Suprapubic skin (tissue), 4 donors: ENCODE measurements at regions not wholly inside any gene's neighbourhood (a gene's known extent, or its start where the extent isn't known, plus 50 kb on each side); places are given as distances from the start of the nearest gene placed in this dataset.

Experiments used
- DNase-seq, 2 donors: peaks; one replicate each; pipeline ENCODE4 v3.0.0-alpha.2; 2019; ENCODE audit warnings: low spot score in 2 of 2
- H3K27ac ChIP-seq: fragments of 200-600 bp; sonication (generic); one replicate; pipeline ENCODE4 v1.5.1; 2019
- H3K27me3 ChIP-seq: fragments of 200-600 bp; sonication (generic); one replicate; pipeline ENCODE4 v1.5.1; 2019
- H3K36me3 ChIP-seq: fragments of 200-600 bp; sonication (generic); one replicate; pipeline ENCODE4 v1.5.1; 2019
- H3K4me1 ChIP-seq: fragments of 200-600 bp; sonication (generic); one replicate; pipeline ENCODE4 v1.5.1; 2019
- H3K4me3 ChIP-seq: fragments of 200-600 bp; sonication (generic); one replicate; pipeline ENCODE4 v1.5.1; 2019; ENCODE audit warnings: mild to moderate bottlenecking
- H3K9me3 ChIP-seq: fragments of 200-600 bp; sonication (generic); one replicate; pipeline ENCODE4 v1.5.1; 2019
- CTCF ChIP-seq, 2 donors: fragments of 200-600 bp in 1 of 2; fragments of 450-650 bp in 1 of 2; sonication (generic) in 1 of 2; IDR thresholded peaks; one replicate each; pipeline ENCODE4 v1.5.1; 2016 to 2019; ENCODE audit warnings: antibody characterized with exemption in 2 of 2, mild to moderate bottlenecking in 1 of 2, moderate library complexity in 1 of 2
- EP300 ChIP-seq: sonication (generic); formaldehyde crosslinking; IDR thresholded peaks from one replicate; pipeline ENCODE4 v1.6.1; 2017; ENCODE audit warnings: antibody characterized with exemption
- POLR2A ChIP-seq, 2 donors: fragments of 450-650 bp; IDR thresholded peaks; one replicate each; pipeline ENCODE4 v1.6.1; 2017; ENCODE audit warnings: antibody characterized with exemption in 2 of 2, mild to moderate bottlenecking in 2 of 2, moderate library complexity in 2 of 2
- POLR2AphosphoS5 ChIP-seq, 3 donors: sonication (generic); formaldehyde crosslinking; IDR thresholded peaks; one replicate each; pipeline ENCODE4 v1.6.1; 2017; ENCODE audit warnings: antibody characterized with exemption in 3 of 3
- WGBS: methylation state at CpG from one replicate; pipeline ENCODE4 v1.1.5; 2018; 5-methylcytosine and 5-hydroxymethylcytosine counted together

- TF ChIP-seq POLR2AphosphoS5 (IDR thresholded peaks at IDR 0.05), result no peak
- TF ChIP-seq POLR2A (IDR thresholded peaks at IDR 0.05), result no peak
- TF ChIP-seq CTCF (IDR thresholded peaks at IDR 0.05), result no peak
- TF ChIP-seq EP300, result no peak
- DNase-seq, result no peak
- Histone ChIP-seq H3K27ac (no peak overlapping the region), H3K4me1 (no peaks in the 10 kb centered on the region), H3K4me3 (no peak overlapping the region), H3K9me3 (no peaks in the 10 kb centered on the region), H3K36me3 (no peaks in the 10 kb centered on the region), H3K27me3 (no peaks in the 10 kb centered on the region)
- 44% methylated on average over 3 of the region's 3 CpGs for WGBS
These were observed 495.4 kb upstream of the TMEM132C start for GRCh38 chr12:127771546-127771945.

GRCh38 chr12:127773520-127773919 is 493.4 kb upstream of the TMEM132C start:
- whole genome bisulfite sequencing, result 47% methylated on average over 6 of the region's 6 CpGs
- Histone ChIP-seq H3K36me3 (no peaks in the 10 kb centered on the region), H3K27ac (no peak overlapping the region), H3K4me1 (no peaks in the 10 kb centered on the region), H3K9me3 (no peaks in the 10 kb centered on the region), H3K4me3 (no peak overlapping the region), H3K27me3 (no peaks in the 10 kb centered on the region)
- no peak for TF ChIP-seq CTCF (IDR thresholded peaks at IDR 0.05)
- no peak for TF ChIP-seq POLR2A (IDR thresholded peaks at IDR 0.05)
- TF ChIP-seq EP300, result no peak
- TF ChIP-seq POLR2AphosphoS5 (IDR thresholded peaks at IDR 0.05), result no peak
- DNase-seq, result no peak

GRCh38 chr12:127774828-127775227 is 492.1 kb upstream of the TMEM132C start:
- Histone ChIP-seq H3K27ac (no peak overlapping the region), H3K4me3 (no peak overlapping the region), H3K36me3 (no peaks in the 10 kb centered on the region), H3K9me3 (no peaks in the 10 kb centered on the region), H3K27me3 (no peaks in the 10 kb centered on the region), H3K4me1 (no peaks in the 10 kb centered on the region)
- TF ChIP-seq POLR2A (IDR thresholded peaks at IDR 0.05) (no peak), POLR2AphosphoS5 (IDR thresholded peaks at IDR 0.05) (no peak), EP300 (no peak), CTCF (IDR thresholded peaks at IDR 0.05) (no peak)
- no peak for DNase-seq
- WGBS, result 70% methylated on average over 5 of the region's 5 CpGs

GRCh38 chr12:127779301-127780045 is 487.5 kb upstream of the TMEM132C start:
- no peak overlapping the region for H3K4me3 ChIP-seq
- no peak for TF ChIP-seq EP300
- TF ChIP-seq POLR2A (IDR thresholded peaks at IDR 0.05), result no peak
- TF ChIP-seq POLR2AphosphoS5 (IDR thresholded peaks at IDR 0.05), result no peak
- no peak for TF ChIP-seq CTCF (IDR thresholded peaks at IDR 0.05)
- H3K36me3 ChIP-seq, result no peaks in the 10 kb centered on the region
- no peak for DNase-seq
- no peaks in the 10 kb centered on the region for H3K27me3 ChIP-seq
- H3K9me3 ChIP-seq, result no peaks in the 10 kb centered on the region
- WGBS, result 78% methylated on average over 12 of the region's 12 CpGs
- H3K27ac ChIP-seq, result no peak overlapping the region
- no peaks in the 10 kb centered on the region for H3K4me1 ChIP-seq

GRCh38 chr12:127780881-127781280 is 486.1 kb upstream of the TMEM132C start:
- TF ChIP-seq EP300 (no peak), CTCF (IDR thresholded peaks at IDR 0.05) (no peak), POLR2A (IDR thresholded peaks at IDR 0.05) (no peak), POLR2AphosphoS5 (IDR thresholded peaks at IDR 0.05) (no peak)
- Histone ChIP-seq H3K27ac (no peak overlapping the region), H3K36me3 (no peaks in the 10 kb centered on the region), H3K27me3 (no peaks in the 10 kb centered on the region), H3K9me3 (no peaks in the 10 kb centered on the region), H3K4me1 (peaks cover 6% of the 10 kb centered on the region), H3K4me3 (no peak overlapping the region)
- 74% methylated on average over 5 of the region's 6 CpGs for WGBS
- no peak for DNase-seq
